WERI-Rb-1 (cell line): ENCODE measurements at regions not wholly inside any gene's neighbourhood (a gene's known extent, or its start where the extent isn't known, plus 50 kb on each side); places are given as distances from the start of the nearest gene placed in this dataset.

Experiments
- DNase-seq: peaks from one replicate; pipeline ENCODE4 v3.0.0-alpha.2; 2020
- H3K27ac ChIP-seq: fragments of 250-450 bp; sonication (Bioruptor Pico); 2 replicates; pipeline ENCODE4 v1.5.1; 2020; ENCODE audit warnings: mild to moderate bottlenecking, moderate library complexity
- H3K27me3 ChIP-seq: fragments of 250-450 bp; sonication (Bioruptor Pico); 2 replicates; pipeline ENCODE4 v1.5.1; 2021; ENCODE audit warnings: mild to moderate bottlenecking, low read depth, moderate library complexity; ENCODE audit not compliant: insufficient read depth, severe bottlenecking
- H3K36me3 ChIP-seq: fragments of 250-450 bp; sonication (Bioruptor Pico); 2 replicates; pipeline ENCODE4 v1.5.1; 2020; ENCODE audit warnings: mild to moderate bottlenecking, moderate library complexity
- H3K4me3 ChIP-seq: 2 replicates; pipeline ENCODE4 v1.5.1; 2011; ENCODE audit warnings: low read depth, mild to moderate bottlenecking, control low read depth, low read length
- H3K9me3 ChIP-seq: fragments of 250-450 bp; sonication (Bioruptor Pico); 2 replicates; pipeline ENCODE4 v1.5.1; 2021; ENCODE audit warnings: mild to moderate bottlenecking, moderate library complexity; ENCODE audit not compliant: severe bottlenecking
- TF ChIP-seq, protein P1 (sequence below): IDR thresholded peaks from 2 replicates; pipeline ENCODE4 v1.5.1; 2011; ENCODE audit warnings: low read depth, mild to moderate bottlenecking, control low read depth, inconsistent platforms, low read length

DNA sequence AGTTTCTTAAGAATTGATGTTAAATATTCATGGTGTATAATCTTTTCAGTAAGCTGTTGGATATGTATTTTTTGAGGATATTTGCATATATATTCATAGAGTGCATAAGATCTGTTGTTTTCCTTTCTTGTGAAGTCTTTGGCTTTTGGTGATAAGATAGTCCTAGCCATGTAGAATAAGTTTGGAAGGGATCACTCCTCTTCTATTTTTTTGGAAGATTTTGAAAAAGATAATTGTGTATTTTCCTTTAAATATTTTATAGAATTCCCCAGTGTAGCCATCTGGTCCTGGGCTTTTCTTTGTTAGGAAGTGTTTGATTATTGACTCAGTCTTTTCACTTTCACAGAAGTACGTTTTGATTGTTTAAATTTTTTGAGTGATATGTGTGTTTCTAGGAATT is 318.8 kb upstream of the CDH10 start:
- no peak overlapping the region for H3K27ac ChIP-seq
- DNase-seq = no peak
- no peaks in the 10 kb centered on the region for H3K36me3 ChIP-seq
- H3K4me3 ChIP-seq = no peak overlapping the region
- H3K27me3 ChIP-seq = no peaks in the 10 kb centered on the region
- TF ChIP-seq, protein P1, sequence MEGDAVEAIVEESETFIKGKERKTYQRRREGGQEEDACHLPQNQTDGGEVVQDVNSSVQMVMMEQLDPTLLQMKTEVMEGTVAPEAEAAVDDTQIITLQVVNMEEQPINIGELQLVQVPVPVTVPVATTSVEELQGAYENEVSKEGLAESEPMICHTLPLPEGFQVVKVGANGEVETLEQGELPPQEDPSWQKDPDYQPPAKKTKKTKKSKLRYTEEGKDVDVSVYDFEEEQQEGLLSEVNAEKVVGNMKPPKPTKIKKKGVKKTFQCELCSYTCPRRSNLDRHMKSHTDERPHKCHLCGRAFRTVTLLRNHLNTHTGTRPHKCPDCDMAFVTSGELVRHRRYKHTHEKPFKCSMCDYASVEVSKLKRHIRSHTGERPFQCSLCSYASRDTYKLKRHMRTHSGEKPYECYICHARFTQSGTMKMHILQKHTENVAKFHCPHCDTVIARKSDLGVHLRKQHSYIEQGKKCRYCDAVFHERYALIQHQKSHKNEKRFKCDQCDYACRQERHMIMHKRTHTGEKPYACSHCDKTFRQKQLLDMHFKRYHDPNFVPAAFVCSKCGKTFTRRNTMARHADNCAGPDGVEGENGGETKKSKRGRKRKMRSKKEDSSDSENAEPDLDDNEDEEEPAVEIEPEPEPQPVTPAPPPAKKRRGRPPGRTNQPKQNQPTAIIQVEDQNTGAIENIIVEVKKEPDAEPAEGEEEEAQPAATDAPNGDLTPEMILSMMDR = no peak
- no peaks in the 10 kb centered on the region for H3K9me3 ChIP-seq

DNA sequence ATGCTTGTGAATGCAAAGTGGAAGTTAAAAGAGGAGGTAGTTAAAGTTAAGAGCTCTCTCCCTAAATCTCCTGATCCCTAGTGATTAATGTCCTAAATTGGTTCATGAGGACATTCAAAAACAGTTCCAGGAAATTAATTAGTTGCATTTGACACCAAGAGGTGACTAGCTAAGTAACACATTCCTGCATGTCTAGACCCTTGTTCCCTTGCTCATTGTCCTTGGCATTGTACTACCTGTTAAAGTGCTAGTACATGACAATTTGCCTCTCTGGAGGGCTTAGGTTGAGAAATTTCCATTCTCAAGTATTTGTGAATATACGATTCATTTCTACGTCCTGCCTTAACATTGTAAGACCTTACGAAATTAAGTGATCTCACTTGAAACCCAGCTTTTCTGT is 278.6 kb upstream of the CDH10 start:
- no peaks in the 10 kb centered on the region for H3K27me3 ChIP-seq
- peaks cover 5% of the 10 kb centered on the region for H3K9me3 ChIP-seq
- TF ChIP-seq, protein P1 = no peak
- no peak for DNase-seq
- no peak overlapping the region for H3K27ac ChIP-seq
- H3K36me3 ChIP-seq = no peaks in the 10 kb centered on the region
- no peak overlapping the region for H3K4me3 ChIP-seq

DNA sequence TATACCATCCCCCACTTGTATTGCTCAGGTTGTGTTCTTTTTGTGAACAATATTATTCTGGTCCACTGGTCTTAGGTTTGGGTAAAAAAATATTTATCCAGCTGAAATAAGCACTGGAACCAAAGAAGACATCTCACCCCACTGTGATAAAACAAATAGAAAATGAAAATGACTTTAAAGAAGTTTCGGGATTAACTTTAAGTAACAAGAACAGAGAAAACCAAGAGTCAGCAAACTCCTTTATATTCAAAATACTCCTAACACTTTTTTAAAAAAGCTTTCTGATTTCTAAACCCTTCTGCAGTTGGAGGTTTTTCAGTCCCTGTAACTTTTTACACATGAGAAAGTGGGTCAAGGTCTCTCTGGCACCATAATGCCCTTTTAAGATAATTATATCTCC is 273.9 kb upstream of the CDH10 start:
- no peak for DNase-seq
- Histone ChIP-seq H3K4me3 (no peak overlapping the region), H3K36me3 (no peaks in the 10 kb centered on the region), H3K27me3 (no peaks in the 10 kb centered on the region), H3K27ac (no peak overlapping the region), H3K9me3 (peaks cover 5% of the 10 kb centered on the region)
- TF ChIP-seq, protein P1 = no peak

DNA sequence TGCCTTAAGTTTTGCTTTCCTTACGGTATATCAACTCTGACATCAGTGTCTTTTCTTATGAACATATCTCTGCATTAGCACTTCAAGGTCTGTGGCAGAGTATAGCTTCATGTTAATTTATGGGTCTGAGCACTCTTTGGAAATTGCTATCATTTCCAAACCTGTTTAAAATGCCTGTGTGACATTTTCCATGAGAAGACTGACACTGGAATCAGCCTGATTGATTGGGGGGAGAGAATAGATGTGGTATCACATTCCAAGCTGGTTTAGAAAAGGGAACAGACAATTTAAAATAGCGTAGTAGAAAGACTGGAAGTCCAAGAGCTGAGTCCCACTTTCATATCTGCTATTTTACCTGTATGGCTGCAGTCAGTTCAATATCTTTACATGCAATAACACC is 272.1 kb upstream of the CDH10 start:
- no peaks in the 10 kb centered on the region for H3K27me3 ChIP-seq
- H3K27ac ChIP-seq = no peak overlapping the region
- peaks cover 5% of the 10 kb centered on the region for H3K9me3 ChIP-seq
- TF ChIP-seq, protein P1 = no peak
- no peak for DNase-seq
- no peaks in the 10 kb centered on the region for H3K36me3 ChIP-seq
- H3K4me3 ChIP-seq = no peak overlapping the region

DNA sequence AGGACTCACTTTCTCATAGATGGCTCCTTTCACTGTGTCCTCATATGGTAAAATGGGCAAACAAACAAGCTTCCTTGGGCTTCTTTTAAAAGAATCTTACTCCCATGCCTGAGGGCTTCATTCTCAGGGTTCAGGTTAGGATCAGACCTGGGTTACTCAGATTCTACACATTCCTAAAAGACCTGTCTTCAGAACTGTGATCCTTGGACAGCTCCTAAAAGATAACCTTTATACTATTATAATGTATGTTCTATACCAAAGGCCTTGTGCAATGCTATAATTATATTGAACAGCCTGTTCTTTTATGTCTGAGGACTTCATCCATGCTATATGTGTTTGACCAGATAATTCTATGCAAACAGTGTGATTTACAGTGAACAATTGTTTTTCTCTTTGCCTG is 264.4 kb upstream of the CDH10 start:
- Histone ChIP-seq H3K27me3 (no peaks in the 10 kb centered on the region), H3K36me3 (no peaks in the 10 kb centered on the region), H3K9me3 (no peaks in the 10 kb centered on the region), H3K4me3 (no peak overlapping the region), H3K27ac (no peak overlapping the region)
- no peak for DNase-seq
- TF ChIP-seq, protein P1 = no peak

DNA sequence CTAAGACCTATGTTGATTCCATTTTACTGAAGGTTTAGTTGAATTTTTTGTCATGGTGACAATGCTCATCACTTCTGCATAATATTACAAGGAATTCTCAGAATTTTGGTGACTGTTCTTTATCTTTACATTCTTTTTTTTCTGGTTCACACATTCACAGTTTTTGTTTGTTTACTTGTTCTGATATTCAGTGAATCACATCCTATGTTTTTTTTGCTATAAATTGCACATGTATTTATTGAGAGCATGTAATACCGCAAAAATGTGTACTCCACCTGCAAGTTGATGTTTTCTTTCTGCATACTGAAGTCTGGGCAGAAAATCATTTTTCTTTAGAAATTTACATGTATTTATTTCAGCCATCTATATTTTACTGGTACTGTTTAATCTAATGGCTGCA is 261.9 kb upstream of the CDH10 start:
- TF ChIP-seq, protein P1 = no peak

More for the DNA sequence above, 261.9 kb upstream of the CDH10 start:
- Histone ChIP-seq H3K27ac (no peak overlapping the region), H3K4me3 (no peak overlapping the region), H3K27me3 (no peaks in the 10 kb centered on the region), H3K9me3 (no peaks in the 10 kb centered on the region), H3K36me3 (no peaks in the 10 kb centered on the region)
- DNase-seq = no peak
